GM23338 (cell line): ENCODE measurements at regions not wholly inside any gene's neighbourhood (a gene's known extent, or its start where the extent isn't known, plus 50 kb on each side); places are given as distances from the start of the nearest gene placed in this dataset.
A peak's percentile ranks its signal among the peaks of the same experiment; 100 is the strongest.

Source experiments
- ATAC-seq: fragments of 200-7000 bp; cut with Tn5 transposase; 3 replicates; pipeline ENCODE4 v1.9.1; 2020
- DNase-seq: peaks from one replicate; pipeline ENCODE4 v3.0.0-alpha.2; 2015; ENCODE audit warnings: low spot score
- H2AFZ ChIP-seq: fragments of 200-600 bp; sonication (generic); 2 replicates; pipeline ENCODE4 v1.8.0; 2016; ENCODE audit warnings: antibody characterized with exemption, mild to moderate bottlenecking, moderate library complexity
- H3F3A ChIP-seq: fragments of 200-600 bp; sonication (generic); replicated peaks from 2 replicates; pipeline ENCODE4 v1.8.0; 2017; ENCODE audit warnings: antibody characterized with exemption, mixed run types, low read depth
- H3K27ac ChIP-seq: fragments of 200-600 bp; sonication (generic); 2 replicates; pipeline ENCODE4 v1.6.1; 2016; ENCODE audit warnings: low read depth
- H3K27me3 ChIP-seq: fragments of 200-600 bp; sonication (generic); 2 replicates; pipeline ENCODE4 v1.8.0; 2016; ENCODE audit warnings: mild to moderate bottlenecking, mixed run types, moderate library complexity; ENCODE audit not compliant: insufficient read depth
- H3K36me3 ChIP-seq: fragments of 200-600 bp; sonication (generic); 2 replicates; pipeline ENCODE4 v1.8.0; 2016; ENCODE audit warnings: mild to moderate bottlenecking; ENCODE audit not compliant: insufficient read depth
- H3K4me1 ChIP-seq: fragments of 200-600 bp; sonication (generic); 2 replicates; pipeline ENCODE4 v1.8.0; 2016; ENCODE audit warnings: mild to moderate bottlenecking, moderate library complexity; ENCODE audit not compliant: insufficient read depth
- H3K4me2 ChIP-seq: fragments of 200-600 bp; sonication (generic); 2 replicates; pipeline ENCODE4 v1.7.1; 2017; ENCODE audit warnings: mixed run types
- H3K4me3 ChIP-seq: fragments of 200-600 bp; sonication (generic); 2 replicates; pipeline ENCODE4 v1.6.1; 2016; ENCODE audit warnings: mixed run types
- H3K79me2 ChIP-seq: fragments of 200-600 bp; sonication (generic); replicated peaks from 2 replicates; pipeline ENCODE4 v1.8.0; 2017; ENCODE audit warnings: mild to moderate bottlenecking; ENCODE audit not compliant: insufficient read depth
- H3K9me2 ChIP-seq: fragments of 200-600 bp; sonication (generic); 2 replicates; pipeline ENCODE4 v1.8.0; 2017; ENCODE audit not compliant: insufficient read depth
- H4K20me1 ChIP-seq: fragments of 200-600 bp; sonication (generic); replicated peaks from 2 replicates; pipeline ENCODE4 v1.8.0; 2017; ENCODE audit warnings: mild to moderate bottlenecking; ENCODE audit not compliant: insufficient read depth
- H3K27ac Mint-ChIP-seq: 2 replicates; pipeline ENCODE4 v1.8.0; 2020; ENCODE audit warnings: inconsistent platforms, mild to moderate bottlenecking, moderate library complexity, mixed read lengths
- H3K27me3 Mint-ChIP-seq: 3 replicates; pipeline ENCODE4 v1.8.0; 2022; ENCODE audit warnings: low read depth, mild to moderate bottlenecking, moderate library complexity, mixed read lengths, inconsistent platforms; ENCODE audit not compliant: insufficient read depth, poor library complexity
- H3K36me3 Mint-ChIP-seq: 3 replicates; pipeline ENCODE4 v1.8.0; 2021; ENCODE audit warnings: low read depth, mild to moderate bottlenecking, inconsistent platforms, moderate library complexity, mixed read lengths
- H3K4me1 Mint-ChIP-seq: 3 replicates; pipeline ENCODE4 v1.8.0; 2020; ENCODE audit warnings: mild to moderate bottlenecking, inconsistent platforms, mixed read lengths
- H3K4me3 Mint-ChIP-seq: 3 replicates; pipeline ENCODE4 v1.8.0; 2021; ENCODE audit warnings: moderate library complexity, mild to moderate bottlenecking, inconsistent platforms, mixed read lengths
- H3K9me3 Mint-ChIP-seq: 3 replicates; pipeline ENCODE4 v1.8.0; 2020; ENCODE audit warnings: moderate library complexity, mild to moderate bottlenecking, inconsistent platforms, mixed read lengths
- EZH2phosphoT487 ChIP-seq: fragments of 200-600 bp; sonication (generic); IDR thresholded peaks from one replicate; pipeline ENCODE4 v1.8.1; 2018; ENCODE audit warnings: antibody characterized with exemption; ENCODE audit not compliant: unreplicated experiment
- NANOG ChIP-seq: IDR thresholded peaks from 2 replicates; pipeline ENCODE4 v1.6.1; 2016; ENCODE audit warnings: antibody characterized with exemption, borderline replicate concordance
- POLR2AphosphoS5 ChIP-seq: IDR thresholded peaks from 2 replicates; pipeline ENCODE4 v1.6.1; 2016; ENCODE audit warnings: antibody characterized with exemption, low read depth
- STAT1 ChIP-seq: IDR thresholded peaks from one replicate; pipeline ENCODE4 v1.6.1; 2016; ENCODE audit warnings: antibody characterized with exemption; ENCODE audit not compliant: unreplicated experiment
- ZNF462 ChIP-seq: fragments of 250-450 bp; sonication (Bioruptor Pico); IDR thresholded peaks from 2 replicates; pipeline ENCODE4 v1.5.0; 2020; ENCODE audit warnings: mild to moderate bottlenecking, moderate library complexity
- TF ChIP-seq, protein P1 (sequence below): IDR thresholded peaks from 2 replicates; pipeline ENCODE4 v1.6.1; 2016; ENCODE audit warnings: antibody characterized with exemption

- Histone ChIP-seq H3K79me2 (peaks cover 35% of the 10 kb centered on the region), H4K20me1 (peaks cover 9% of the 10 kb centered on the region), H3K36me3 (peaks cover 19% of the 10 kb centered on the region), H3K9me2 (no peaks in the 10 kb centered on the region), H3F3A (peaks cover 16% of the 10 kb centered on the region), H3K27me3 (no peaks in the 10 kb centered on the region), H3K4me3 (peak overlapping the region; percentile 67), H3K27ac (peak overlapping the region; percentile 98), H3K4me2 (peak overlapping the region; percentile 63), H2AFZ (no peak overlapping the region), H3K4me1 (peaks cover 41% of the 10 kb centered on the region)
- peaks cover 16% of the 10 kb centered on the region for H3K27me3 Mint-ChIP-seq
- H3K4me1 Mint-ChIP-seq: peaks cover 37% of the 10 kb centered on the region
- H3K27ac Mint-ChIP-seq: peak overlapping the region; percentile 99
- TF ChIP-seq STAT1: no peak
- TF ChIP-seq, protein P1, sequence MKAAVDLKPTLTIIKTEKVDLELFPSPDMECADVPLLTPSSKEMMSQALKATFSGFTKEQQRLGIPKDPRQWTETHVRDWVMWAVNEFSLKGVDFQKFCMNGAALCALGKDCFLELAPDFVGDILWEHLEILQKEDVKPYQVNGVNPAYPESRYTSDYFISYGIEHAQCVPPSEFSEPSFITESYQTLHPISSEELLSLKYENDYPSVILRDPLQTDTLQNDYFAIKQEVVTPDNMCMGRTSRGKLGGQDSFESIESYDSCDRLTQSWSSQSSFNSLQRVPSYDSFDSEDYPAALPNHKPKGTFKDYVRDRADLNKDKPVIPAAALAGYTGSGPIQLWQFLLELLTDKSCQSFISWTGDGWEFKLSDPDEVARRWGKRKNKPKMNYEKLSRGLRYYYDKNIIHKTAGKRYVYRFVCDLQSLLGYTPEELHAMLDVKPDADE: no peak
- TF ChIP-seq NANOG: no peak
- TF ChIP-seq ZNF462 (CRISPR knock-in tag): no peak
- no peak for TF ChIP-seq POLR2AphosphoS5
- TF ChIP-seq EZH2phosphoT487: no peak
- peak overlapping the region; percentile 99 for H3K4me3 Mint-ChIP-seq
- no peaks in the 10 kb centered on the region for H3K9me3 Mint-ChIP-seq
- peaks cover 46% of the 10 kb centered on the region for H3K36me3 Mint-ChIP-seq
- ATAC-seq: peak; percentile 32
- DNase-seq: peak; percentile 79
Observed at GRCh38 chrX:134173541-134174272, 63.3 kb upstream of the CCDC160 start.
